H9 (cell line): ENCODE measurements at regions not wholly inside any gene's neighbourhood (a gene's known extent, or its start where the extent isn't known, plus 50 kb on each side); places are given as distances from the start of the nearest gene placed in this dataset.
A peak's percentile ranks its signal among the peaks of the same experiment; 100 is the strongest.

Experiments used
- DNase-seq: peaks from one replicate; pipeline ENCODE4 v3.0.0-alpha.2; 2017
- H2AFZ ChIP-seq: one replicate; pipeline ENCODE4 v1.6.1; 2013; ENCODE audit warnings: mild to moderate bottlenecking, low read length, control low read depth, moderate library complexity
- H2AK5ac ChIP-seq: 2 replicates; pipeline ENCODE4 v1.6.1; 2013; ENCODE audit warnings: low read length, control low read depth, mixed read lengths; ENCODE audit not compliant: insufficient read length
- H2BK120ac ChIP-seq: one replicate; pipeline ENCODE4 v1.6.1; 2013; ENCODE audit warnings: low read depth, mild to moderate bottlenecking, low read length, control low read depth, inconsistent platforms; ENCODE audit not compliant: poor library complexity, severe bottlenecking
- H2BK12ac ChIP-seq: 2 replicates; pipeline ENCODE4 v1.6.1; 2013; ENCODE audit warnings: low read length, control low read depth, mixed read lengths, low read depth; ENCODE audit not compliant: insufficient read length
- H2BK15ac ChIP-seq: 2 replicates; pipeline ENCODE4 v1.6.1; 2013; ENCODE audit warnings: low read depth, low read length, control low read depth
- H2BK20ac ChIP-seq: one replicate; pipeline ENCODE4 v1.6.1; 2013; ENCODE audit warnings: low read depth, mild to moderate bottlenecking, low read length, control low read depth, inconsistent platforms; ENCODE audit not compliant: poor library complexity, severe bottlenecking
- H2BK5ac ChIP-seq: 2 replicates; pipeline ENCODE4 v1.6.1; 2013; ENCODE audit warnings: low read length, control low read depth, mixed read lengths; ENCODE audit not compliant: insufficient read length
- H3K14ac ChIP-seq: 2 replicates; pipeline ENCODE4 v1.6.1; 2013; ENCODE audit warnings: low read length, control low read depth; ENCODE audit not compliant: insufficient read depth
- H3K18ac ChIP-seq: 2 replicates; pipeline ENCODE4 v1.6.1; 2013; ENCODE audit warnings: low read depth, mild to moderate bottlenecking, mixed read lengths, low read length, control low read depth; ENCODE audit not compliant: insufficient read length
- H3K23ac ChIP-seq: 2 replicates; pipeline ENCODE4 v1.6.1; 2013; ENCODE audit warnings: low read length, control low read depth, mixed read lengths, low read depth; ENCODE audit not compliant: insufficient read length
- H3K23me2 ChIP-seq: 2 replicates; pipeline ENCODE4 v1.6.1; 2013; ENCODE audit warnings: low read depth, mild to moderate bottlenecking, mixed read lengths, low read length, control low read depth; ENCODE audit not compliant: insufficient read length, poor library complexity, severe bottlenecking
- H3K27ac ChIP-seq: 2 replicates; pipeline ENCODE4 v1.5.1; 2013; ENCODE audit warnings: low read length, control low read depth, mixed read lengths, low read depth; ENCODE audit not compliant: insufficient read length
- H3K27me3 ChIP-seq: 2 replicates; pipeline ENCODE4 v1.6.1; 2013; ENCODE audit warnings: low read length, control low read depth, inconsistent platforms; ENCODE audit not compliant: insufficient read depth
- H3K4ac ChIP-seq: 2 replicates; pipeline ENCODE4 v1.6.1; 2013; ENCODE audit warnings: low read depth, mild to moderate bottlenecking, control low read depth, inconsistent platforms, low read length, moderate library complexity
- H3K4me1 ChIP-seq: 2 replicates; pipeline ENCODE4 v1.6.1; 2013; ENCODE audit warnings: low read length, control low read depth, inconsistent platforms; ENCODE audit not compliant: insufficient read depth
- H3K4me2 ChIP-seq: 2 replicates; pipeline ENCODE4 v1.6.1; 2013; ENCODE audit warnings: low read length, control low read depth, mixed read lengths; ENCODE audit not compliant: insufficient read length, insufficient read depth
- H3K56ac ChIP-seq: 2 replicates; pipeline ENCODE4 v1.6.1; 2013; ENCODE audit warnings: low read depth, mild to moderate bottlenecking, mixed read lengths, low read length, control low read depth; ENCODE audit not compliant: insufficient read length
- H3K79me1 ChIP-seq: 2 replicates; pipeline ENCODE4 v1.6.1; 2013; ENCODE audit warnings: low read depth, mild to moderate bottlenecking, moderate library complexity, low read length, control low read depth, inconsistent platforms; ENCODE audit not compliant: insufficient read depth, poor library complexity, severe bottlenecking
- H3K79me2 ChIP-seq: 2 replicates; pipeline ENCODE4 v1.6.1; 2013; ENCODE audit warnings: low read length, control low read depth, inconsistent platforms; ENCODE audit not compliant: insufficient read depth
- H3K9ac ChIP-seq: 2 replicates; pipeline ENCODE4 v1.6.1; 2013; ENCODE audit warnings: low read length, control low read depth, mixed read lengths; ENCODE audit not compliant: insufficient read length; ENCODE audit errors: extremely low read depth
- H3K9me3 ChIP-seq: one replicate; pipeline ENCODE4 v1.6.1; 2013; ENCODE audit warnings: low read depth, low read length, inconsistent platforms; ENCODE audit not compliant: control insufficient read depth
- H3T11ph ChIP-seq: one replicate; pipeline ENCODE4 v1.6.1; 2013; ENCODE audit warnings: mild to moderate bottlenecking, low read length, control low read depth, inconsistent platforms
- H4K20me1 ChIP-seq: one replicate; pipeline ENCODE4 v1.6.1; 2013; ENCODE audit not compliant: control insufficient read depth, insufficient read length, insufficient read depth
- H4K5ac ChIP-seq: 2 replicates; pipeline ENCODE4 v1.6.1; 2013; ENCODE audit warnings: low read depth, mild to moderate bottlenecking, mixed read lengths, low read length, control low read depth; ENCODE audit not compliant: insufficient read length
- H4K8ac ChIP-seq: replicated peaks from 2 replicates; pipeline ENCODE4 v1.6.1; 2013; ENCODE audit warnings: low read length, control low read depth, mixed read lengths, low read depth; ENCODE audit not compliant: insufficient read length
- H4K91ac ChIP-seq: 2 replicates; pipeline ENCODE4 v1.6.1; 2013; ENCODE audit warnings: low read depth, mild to moderate bottlenecking, moderate library complexity, mixed read lengths, low read length, control low read depth; ENCODE audit not compliant: insufficient read length
- H3K27ac Mint-ChIP-seq, 3 experiments: 2 replicates in 2 of 3; 3 replicates in 1 of 3; pipeline ENCODE4 v1.8.0; 2020 to 2021; ENCODE audit warnings: mixed read lengths in 3 of 3, mild to moderate bottlenecking in 1 of 3, moderate library complexity in 1 of 3
- H3K27me3 Mint-ChIP-seq: 2 replicates; pipeline ENCODE4 v1.8.0; 2021; ENCODE audit warnings: low read depth, mild to moderate bottlenecking, moderate library complexity, mixed read lengths
- H3K36me3 Mint-ChIP-seq, 3 experiments: 2 replicates in 2 of 3; 3 replicates in 1 of 3; pipeline ENCODE4 v1.8.0; 2020 to 2021; ENCODE audit warnings: low read depth in 3 of 3, mixed read lengths in 3 of 3; ENCODE audit not compliant: insufficient read depth in 1 of 3
- H3K4me1 Mint-ChIP-seq, 2 experiments: 2 replicates each; pipeline ENCODE4 v1.8.0; 2020; ENCODE audit warnings: mixed read lengths in 2 of 2
- H3K4me3 Mint-ChIP-seq, 2 experiments: 2 replicates in 1 of 2; 3 replicates in 1 of 2; pipeline ENCODE4 v1.8.0; 2020 to 2021; ENCODE audit warnings: mild to moderate bottlenecking in 2 of 2, mixed read lengths in 2 of 2, moderate library complexity in 1 of 2
- H3K9me3 Mint-ChIP-seq, 2 experiments: 2 replicates in 1 of 2; 3 replicates in 1 of 2; pipeline ENCODE4 v1.8.0; 2020; ENCODE audit warnings: mild to moderate bottlenecking in 2 of 2, mixed read lengths in 2 of 2, moderate library complexity in 1 of 2
- WGBS: extraction: QIAGEN DNeasy Blood & Tissue Kit; methylation state at CpG from one replicate; pipeline ENCODE4 v1.1.7; 2013; ENCODE audit warnings: missing lambda C conversion rate, low lambda C conversion rate, mixed read lengths; ENCODE audit not compliant: insufficient read length; ENCODE audit errors: extremely low coverage; 5-methylcytosine and 5-hydroxymethylcytosine counted together
- TF ChIP-seq, protein P1 (sequence below): fragments of 200-600 bp; sonication (generic); conservative IDR thresholded peaks from 3 replicates; pipeline ENCODE4 v1.8.0; 2021; ENCODE audit warnings: antibody characterized with exemption, mild to moderate bottlenecking

DNA sequence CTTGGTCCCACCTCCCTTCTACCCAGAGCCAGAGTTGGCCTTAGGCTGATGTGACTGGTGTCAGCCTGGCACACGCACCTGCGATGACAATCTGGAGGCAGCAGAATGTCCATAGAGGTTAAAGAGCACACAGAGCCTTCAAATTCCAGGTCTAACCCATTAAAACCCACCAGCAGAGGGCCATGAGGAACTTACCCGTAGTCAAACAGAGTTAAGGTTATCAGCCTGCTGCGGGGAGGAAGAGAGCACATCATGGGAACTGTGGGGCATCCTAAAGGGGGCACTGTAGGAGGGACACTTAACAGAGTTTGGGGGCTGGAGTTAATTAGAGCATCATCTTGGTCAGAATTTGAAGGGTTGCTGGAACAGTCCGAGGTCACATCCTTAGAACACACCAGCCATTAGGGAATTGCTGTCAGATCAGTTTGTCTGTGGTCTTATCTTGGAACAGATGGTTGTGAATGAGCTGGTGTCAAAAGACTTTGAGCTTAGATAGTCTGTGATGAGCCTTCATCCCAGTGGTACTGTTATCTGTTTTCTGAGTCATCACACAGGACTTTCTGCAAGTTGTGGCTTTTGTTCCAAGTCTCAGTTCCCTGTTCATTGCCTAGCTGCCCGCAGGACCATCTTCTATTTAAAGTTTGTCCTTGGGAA, 248.6 kb downstream of the LOXHD1 start:
- Histone ChIP-seq H2BK12ac (no peak overlapping the region), H3K23ac (no peak overlapping the region), H2BK15ac (no peak overlapping the region), H3K14ac (no peak overlapping the region), H2AK5ac (no peak overlapping the region), H2BK120ac (no peak overlapping the region), H3T11ph (no peak overlapping the region), H2BK5ac (no peak overlapping the region), H2BK20ac (no peak overlapping the region), H3K79me2 (no peaks in the 10 kb centered on the region), H4K91ac (no peak overlapping the region), H4K5ac (no peak overlapping the region), H3K56ac (no peak overlapping the region), H2AFZ (no peak overlapping the region), H3K9me3 (no peaks in the 10 kb centered on the region), H3K9ac (no peak overlapping the region), H3K27ac (no peak overlapping the region), H3K4me1 (peaks cover 13% of the 10 kb centered on the region), H3K27me3 (no peaks in the 10 kb centered on the region), H4K20me1 (no peaks in the 10 kb centered on the region), H3K23me2 (no peaks in the 10 kb centered on the region), H4K8ac (no peak overlapping the region), H3K4me2 (no peak overlapping the region), H3K79me1 (no peaks in the 10 kb centered on the region), H3K18ac (no peak overlapping the region), H3K4ac (no peak overlapping the region)
- whole genome bisulfite sequencing: no CpG with 5 or more reads among the region's 6 CpGs
- peaks cover 4% of the 10 kb centered on the region for H3K27me3 Mint-ChIP-seq
- TF ChIP-seq, protein P1, sequence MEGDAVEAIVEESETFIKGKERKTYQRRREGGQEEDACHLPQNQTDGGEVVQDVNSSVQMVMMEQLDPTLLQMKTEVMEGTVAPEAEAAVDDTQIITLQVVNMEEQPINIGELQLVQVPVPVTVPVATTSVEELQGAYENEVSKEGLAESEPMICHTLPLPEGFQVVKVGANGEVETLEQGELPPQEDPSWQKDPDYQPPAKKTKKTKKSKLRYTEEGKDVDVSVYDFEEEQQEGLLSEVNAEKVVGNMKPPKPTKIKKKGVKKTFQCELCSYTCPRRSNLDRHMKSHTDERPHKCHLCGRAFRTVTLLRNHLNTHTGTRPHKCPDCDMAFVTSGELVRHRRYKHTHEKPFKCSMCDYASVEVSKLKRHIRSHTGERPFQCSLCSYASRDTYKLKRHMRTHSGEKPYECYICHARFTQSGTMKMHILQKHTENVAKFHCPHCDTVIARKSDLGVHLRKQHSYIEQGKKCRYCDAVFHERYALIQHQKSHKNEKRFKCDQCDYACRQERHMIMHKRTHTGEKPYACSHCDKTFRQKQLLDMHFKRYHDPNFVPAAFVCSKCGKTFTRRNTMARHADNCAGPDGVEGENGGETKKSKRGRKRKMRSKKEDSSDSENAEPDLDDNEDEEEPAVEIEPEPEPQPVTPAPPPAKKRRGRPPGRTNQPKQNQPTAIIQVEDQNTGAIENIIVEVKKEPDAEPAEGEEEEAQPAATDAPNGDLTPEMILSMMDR: peak; percentile 75
- DNase-seq: peak; percentile 68
- H3K9me3 Mint-ChIP-seq: no peaks in the 10 kb centered on the region; a peak in 1 of 5 replicates
- peaks cover 28% of the 10 kb centered on the region in 2 experiments for H3K4me1 Mint-ChIP-seq
- no peak overlapping the region for H3K4me3 Mint-ChIP-seq
- H3K36me3 Mint-ChIP-seq: no peaks in the 10 kb centered on the region
- H3K27ac Mint-ChIP-seq: no peak overlapping the region
